ENCODE measurements at regions not wholly inside any gene's neighbourhood (a gene's known extent, or its start where the extent isn't known, plus 50 kb on each side); places are given as distances from the start of the nearest gene placed in this dataset.
"Not testable (repeated sequence)": the region's sequence is repeated elsewhere in the genome, so short reads cannot be mapped to it uniquely, and the experiment has no call there.

DNA sequence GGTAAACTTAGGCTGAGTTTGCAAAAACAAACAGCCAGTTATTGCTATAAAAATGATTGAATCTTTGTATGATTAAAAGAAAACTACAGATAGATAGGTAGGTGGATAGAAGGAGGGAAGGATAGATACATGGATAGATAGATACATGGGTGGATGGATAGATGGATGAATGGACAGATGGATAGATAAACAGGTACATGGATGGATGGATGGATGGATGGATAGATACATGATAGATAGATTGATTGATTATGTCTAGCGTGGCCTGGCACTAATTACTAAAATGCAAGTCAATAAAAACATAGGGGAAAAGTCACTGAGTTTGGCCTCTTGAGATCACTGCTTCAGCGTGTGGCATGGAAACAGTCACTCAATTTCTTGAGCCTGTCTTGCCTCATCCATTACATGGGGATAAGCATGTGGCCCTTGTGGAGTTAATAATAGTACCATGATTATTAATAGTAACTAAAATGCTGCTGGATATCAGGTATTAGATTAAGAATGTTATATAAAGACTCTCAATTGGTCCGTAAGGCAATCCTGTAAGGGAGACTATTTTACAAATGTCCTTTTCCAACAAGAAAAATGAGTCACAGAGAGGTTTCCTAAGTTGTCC lies 184.9 kb downstream of the HS3ST3A1 start:
- DNase-seq (ENCODE audit: low read depth) = no peak
- no peak for TF ChIP-seq CTCF (IDR thresholded peaks at IDR 0.05; ENCODE audit: insufficient read depth, low read depth, low read length)
- no peak overlapping the region for H3K4me3 ChIP-seq (ENCODE audit: low read depth, low read length)

GRCh38 chr17:13415871-13416416 lies 185.8 kb downstream of the HS3ST3A1 start:
- TF ChIP-seq CTCF (IDR thresholded peaks at IDR 0.05; ENCODE audit: insufficient read depth, low read depth, low read length) = no peak
- DNase-seq (ENCODE audit: low read depth) = peak; percentile 54
- no peak overlapping the region for H3K4me3 ChIP-seq (ENCODE audit: low read depth, low read length)

- DNase-seq (ENCODE audit: low read depth); H3K4me3 ChIP-seq (ENCODE audit: low read depth, low read length): not testable (repeated sequence)
Measured at GRCh38 chr17:13415200-13415599, 186.5 kb downstream of the HS3ST3A1 start.

GRCh38 chr17:13413001-13413400 lies 188.7 kb downstream of the HS3ST3A1 start:
- H3K4me3 ChIP-seq (ENCODE audit: low read depth, low read length) = no peak overlapping the region
- no peak for TF ChIP-seq CTCF (IDR thresholded peaks at IDR 0.05; ENCODE audit: insufficient read depth, low read depth, low read length)
- no peak for DNase-seq (ENCODE audit: low read depth)

GRCh38 chr17:13410874-13411273 lies 190.9 kb downstream of the HS3ST3A1 start:
- no peak overlapping the region for H3K4me3 ChIP-seq (ENCODE audit: low read depth, low read length)
- DNase-seq (ENCODE audit: low read depth) = peak; percentile 66
- TF ChIP-seq CTCF (IDR thresholded peaks at IDR 0.05; ENCODE audit: insufficient read depth, low read depth, low read length) = no peak

- DNase-seq (ENCODE audit: low read depth) = no peak
- TF ChIP-seq CTCF (IDR thresholded peaks at IDR 0.05; ENCODE audit: insufficient read depth, low read depth, low read length) = no peak
Measured at GRCh38 chr17:13410214-13410613, 191.5 kb downstream of the HS3ST3A1 start.

DNA sequence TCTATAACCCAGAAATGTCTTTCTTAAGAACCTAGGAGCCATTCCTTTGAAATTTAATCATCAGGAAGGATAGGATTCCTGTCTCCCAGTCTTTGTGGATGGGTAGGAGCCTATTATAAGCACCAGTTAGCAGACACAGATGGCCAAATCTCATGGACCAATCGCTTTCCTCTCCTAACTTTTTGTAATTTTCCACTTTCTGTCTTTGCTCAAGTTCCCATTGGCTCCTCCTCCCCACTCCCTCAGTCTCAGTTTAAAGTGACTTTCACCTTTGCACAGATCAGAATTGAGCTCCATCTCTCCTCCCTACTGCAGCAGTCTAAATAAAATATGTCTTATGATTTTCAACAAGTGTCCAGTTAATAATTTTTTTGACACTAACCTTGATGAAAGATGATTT lies 192.3 kb downstream of the HS3ST3A1 start:
- no peak for TF ChIP-seq CTCF (IDR thresholded peaks at IDR 0.05; ENCODE audit: insufficient read depth, low read depth, low read length)
- H3K4me3 ChIP-seq (ENCODE audit: low read depth, low read length) = no peak overlapping the region
- no peak for DNase-seq (ENCODE audit: low read depth)

More at GRCh38 chr17:13410214-13410613, 191.5 kb downstream of the HS3ST3A1 start:
- H3K4me3 ChIP-seq (ENCODE audit: low read depth, low read length) = no peak overlapping the region
